ENCODE measurements at regions not wholly inside any gene's neighbourhood (a gene's known extent, or its start where the extent isn't known, plus 50 kb on each side); places are given as distances from the start of the nearest gene placed in this dataset.

DNA sequence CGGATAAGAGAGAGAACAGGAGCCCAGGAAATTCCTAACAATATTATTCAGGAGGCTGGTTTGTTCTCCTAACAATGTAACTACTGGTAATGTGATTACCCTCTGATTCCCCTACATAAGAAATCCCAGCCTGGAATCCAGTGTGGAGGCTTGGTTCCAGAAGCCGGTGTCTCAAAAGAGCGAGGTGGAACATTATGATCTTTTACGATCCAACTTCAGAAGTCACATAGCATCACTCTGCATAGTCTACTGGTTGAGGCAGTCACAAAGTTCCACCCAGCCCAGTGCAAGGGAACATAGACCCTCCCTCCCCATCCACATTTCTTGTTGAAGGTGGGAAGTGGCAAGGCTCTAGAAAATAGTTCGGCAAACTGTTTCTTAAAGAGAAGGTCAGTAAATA lies 81.6 kb upstream of the GALNT15 start:
- peaks cover 3% of the 10 kb centered on the region for H3K4me1 Mint-ChIP-seq (ENCODE audit: unreplicated experiment)
- no peaks in the 10 kb centered on the region for H3K36me3 Mint-ChIP-seq (ENCODE audit: low read depth, unreplicated experiment)
- peaks cover 3% of the 10 kb centered on the region for H3K27me3 Mint-ChIP-seq (ENCODE audit: unreplicated experiment)
- no peak overlapping the region for H3K27ac Mint-ChIP-seq (ENCODE audit: unreplicated experiment)
- DNase-seq (ENCODE audit: low spot score), result no peak
- H3K4me3 Mint-ChIP-seq (ENCODE audit: unreplicated experiment), result no peak overlapping the region
- TF ChIP-seq, protein P1, sequence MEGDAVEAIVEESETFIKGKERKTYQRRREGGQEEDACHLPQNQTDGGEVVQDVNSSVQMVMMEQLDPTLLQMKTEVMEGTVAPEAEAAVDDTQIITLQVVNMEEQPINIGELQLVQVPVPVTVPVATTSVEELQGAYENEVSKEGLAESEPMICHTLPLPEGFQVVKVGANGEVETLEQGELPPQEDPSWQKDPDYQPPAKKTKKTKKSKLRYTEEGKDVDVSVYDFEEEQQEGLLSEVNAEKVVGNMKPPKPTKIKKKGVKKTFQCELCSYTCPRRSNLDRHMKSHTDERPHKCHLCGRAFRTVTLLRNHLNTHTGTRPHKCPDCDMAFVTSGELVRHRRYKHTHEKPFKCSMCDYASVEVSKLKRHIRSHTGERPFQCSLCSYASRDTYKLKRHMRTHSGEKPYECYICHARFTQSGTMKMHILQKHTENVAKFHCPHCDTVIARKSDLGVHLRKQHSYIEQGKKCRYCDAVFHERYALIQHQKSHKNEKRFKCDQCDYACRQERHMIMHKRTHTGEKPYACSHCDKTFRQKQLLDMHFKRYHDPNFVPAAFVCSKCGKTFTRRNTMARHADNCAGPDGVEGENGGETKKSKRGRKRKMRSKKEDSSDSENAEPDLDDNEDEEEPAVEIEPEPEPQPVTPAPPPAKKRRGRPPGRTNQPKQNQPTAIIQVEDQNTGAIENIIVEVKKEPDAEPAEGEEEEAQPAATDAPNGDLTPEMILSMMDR (IDR thresholded peaks at IDR 0.05; ENCODE audit: unreplicated experiment), result no peak
- H3K9me3 Mint-ChIP-seq (ENCODE audit: unreplicated experiment), result peaks cover 2% of the 10 kb centered on the region

- Mint-ChIP-seq H3K36me3 (ENCODE audit: low read depth, unreplicated experiment) (no peaks in the 10 kb centered on the region), H3K9me3 (ENCODE audit: unreplicated experiment) (peaks cover 4% of the 10 kb centered on the region), H3K27me3 (ENCODE audit: unreplicated experiment) (no peaks in the 10 kb centered on the region), H3K4me3 (ENCODE audit: unreplicated experiment) (no peak overlapping the region), H3K27ac (ENCODE audit: unreplicated experiment) (no peak overlapping the region), H3K4me1 (ENCODE audit: unreplicated experiment) (no peaks in the 10 kb centered on the region)
- no peak for DNase-seq (ENCODE audit: low spot score)
- TF ChIP-seq, protein P1 (IDR thresholded peaks at IDR 0.05; ENCODE audit: unreplicated experiment), result no peak
Measured at GRCh38 chr3:16101295-16102186, 72.9 kb upstream of the GALNT15 start.

GRCh38 chr3:16102187-16102561 lies 72.3 kb upstream of the GALNT15 start:
- Mint-ChIP-seq H3K4me1 (ENCODE audit: unreplicated experiment) (no peaks in the 10 kb centered on the region), H3K9me3 (ENCODE audit: unreplicated experiment) (peaks cover 4% of the 10 kb centered on the region), H3K27ac (ENCODE audit: unreplicated experiment) (no peak overlapping the region), H3K36me3 (ENCODE audit: low read depth, unreplicated experiment) (no peaks in the 10 kb centered on the region), H3K4me3 (ENCODE audit: unreplicated experiment) (no peak overlapping the region), H3K27me3 (ENCODE audit: unreplicated experiment) (no peaks in the 10 kb centered on the region)
- no peak for DNase-seq (ENCODE audit: low spot score)
- TF ChIP-seq, protein P1 (IDR thresholded peaks at IDR 0.05; ENCODE audit: unreplicated experiment), result no peak

GRCh38 chr3:16102905-16103364 lies 71.5 kb upstream of the GALNT15 start:
- H3K9me3 Mint-ChIP-seq (ENCODE audit: unreplicated experiment), result peaks cover 2% of the 10 kb centered on the region
- TF ChIP-seq, protein P1 (IDR thresholded peaks at IDR 0.05; ENCODE audit: unreplicated experiment), result no peak
- H3K27me3 Mint-ChIP-seq (ENCODE audit: unreplicated experiment), result no peaks in the 10 kb centered on the region
- H3K4me3 Mint-ChIP-seq (ENCODE audit: unreplicated experiment), result no peak overlapping the region
- no peaks in the 10 kb centered on the region for H3K4me1 Mint-ChIP-seq (ENCODE audit: unreplicated experiment)
- DNase-seq (ENCODE audit: low spot score), result no peak
- H3K36me3 Mint-ChIP-seq (ENCODE audit: low read depth, unreplicated experiment), result no peaks in the 10 kb centered on the region
- H3K27ac Mint-ChIP-seq (ENCODE audit: unreplicated experiment), result no peak overlapping the region

DNA sequence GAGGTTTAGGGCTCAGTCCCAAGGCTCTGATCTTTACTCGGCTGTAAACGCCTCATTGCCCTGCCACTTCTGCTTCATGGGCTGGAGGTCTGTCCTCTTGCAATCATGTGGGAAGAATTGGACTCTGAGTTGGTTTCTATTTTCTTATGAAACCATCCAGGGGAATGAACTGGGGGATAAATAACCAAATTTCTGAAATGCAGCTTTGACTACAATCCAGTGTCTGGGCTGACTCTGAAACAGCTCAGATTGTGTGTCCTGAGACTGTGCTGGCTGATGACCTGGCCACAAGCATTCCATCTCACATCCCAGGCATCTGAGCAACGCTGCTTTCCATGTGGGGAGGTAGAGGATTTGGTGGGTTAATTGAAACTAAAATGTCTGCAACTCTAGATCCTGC lies 71.0 kb upstream of the GALNT15 start:
- TF ChIP-seq, protein P1 (IDR thresholded peaks at IDR 0.05; ENCODE audit: unreplicated experiment), result no peak
- Mint-ChIP-seq H3K27me3 (ENCODE audit: unreplicated experiment) (no peaks in the 10 kb centered on the region), H3K4me3 (ENCODE audit: unreplicated experiment) (no peak overlapping the region), H3K4me1 (ENCODE audit: unreplicated experiment) (peaks cover under 1% of the 10 kb centered on the region), H3K36me3 (ENCODE audit: low read depth, unreplicated experiment) (no peaks in the 10 kb centered on the region), H3K27ac (ENCODE audit: unreplicated experiment) (no peak overlapping the region), H3K9me3 (ENCODE audit: unreplicated experiment) (no peaks in the 10 kb centered on the region)
- DNase-seq (ENCODE audit: low spot score), result no peak

Data from endothelial cell (in vitro differentiated cells).